BJ (cell line): ENCODE measurements at regions not wholly inside any gene's neighbourhood (a gene's known extent, or its start where the extent isn't known, plus 50 kb on each side); places are given as distances from the start of the nearest gene placed in this dataset.
A peak's percentile ranks its signal among the peaks of the same experiment; 100 is the strongest.

Source experiments
- CTCF ChIA-PET: fragments of 350-600 bp; formaldehyde crosslinking; extraction: SDS; loops from one replicate; lab custom pipeline; 2021; ENCODE audit warnings: antibody characterized with exemption, inconsistent platforms; lab: Yijun Ruan, JAX
- POLR2A ChIA-PET: fragments of 300-600 bp; sonication (Branson Sonifier 250); formaldehyde crosslinking; extraction: SDS; loops from one replicate; lab custom pipeline; 2021; ENCODE audit warnings: antibody characterized with exemption; lab: Charles Lee
- DNase-seq: peaks from one replicate; pipeline ENCODE4 v3.0.0-alpha.2; 2011; ENCODE audit warnings: low read depth
- H3K27me3 ChIP-seq: 2 replicates; pipeline ENCODE4 v1.6.0; 2011; ENCODE audit warnings: low read length; ENCODE audit not compliant: control insufficient read depth, insufficient read depth
- H3K36me3 ChIP-seq: 2 replicates; pipeline ENCODE4 v1.5.1; 2011; ENCODE audit warnings: low read length; ENCODE audit not compliant: control insufficient read depth, insufficient read depth
- H3K4me3 ChIP-seq: 2 replicates; pipeline ENCODE4 v1.5.1; 2011; ENCODE audit warnings: low read depth, mild to moderate bottlenecking, control low read depth, low read length
- CTCF ChIP-seq: IDR thresholded peaks from 2 replicates; pipeline ENCODE4 v1.5.1; 2011; ENCODE audit warnings: low read depth, mild to moderate bottlenecking, control low read depth, inconsistent platforms, low read length, moderate library complexity; ENCODE audit not compliant: insufficient read depth

GRCh38 chr4:188841523-188841922, 702.3 kb downstream of the TRIML1 start:
- POLR2A ChIA-PET: no interaction called here
- Histone ChIP-seq H3K36me3 (no peaks in the 10 kb centered on the region), H3K4me3 (no peak overlapping the region), H3K27me3 (no peaks in the 10 kb centered on the region; the same call in 1 of the 2 replicates)
- CTCF ChIA-PET: no interaction called here
- TF ChIP-seq CTCF: no peak
- peak; percentile 8 for DNase-seq

GRCh38 chr4:188854436-188854835, 715.2 kb downstream of the TRIML1 start:
- CTCF ChIA-PET: no interaction called here
- no peak for DNase-seq

GRCh38 chr4:188858696-188859095, 719.5 kb downstream of the TRIML1 start:
- POLR2A ChIA-PET: no interaction called here
- DNase-seq: no peak
- Histone ChIP-seq H3K27me3 (no peaks in the 10 kb centered on the region), H3K4me3 (no peak overlapping the region), H3K36me3 (no peaks in the 10 kb centered on the region)
- TF ChIP-seq CTCF: no peak
- CTCF ChIA-PET: no interaction called here

More at GRCh38 chr4:188854436-188854835, 715.2 kb downstream of the TRIML1 start:
- Histone ChIP-seq H3K4me3 (no peak overlapping the region), H3K36me3 (no peaks in the 10 kb centered on the region), H3K27me3 (no peaks in the 10 kb centered on the region)
- TF ChIP-seq CTCF: no peak
- POLR2A ChIA-PET: no interaction called here

- no peak for TF ChIP-seq CTCF
- no peak for DNase-seq
- ChIA-PET CTCF (no interaction called here), POLR2A (no interaction called here)
- no peaks in the 10 kb centered on the region for H3K27me3 ChIP-seq
- no peak overlapping the region for H3K4me3 ChIP-seq
- H3K36me3 ChIP-seq: no peaks in the 10 kb centered on the region
Observed at GRCh38 chr4:188864741-188865140, 725.5 kb downstream of the TRIML1 start.

GRCh38 chr4:188867796-188868195, 728.6 kb downstream of the TRIML1 start:
- no peak for TF ChIP-seq CTCF
- no peak for DNase-seq
- no peaks in the 10 kb centered on the region for H3K36me3 ChIP-seq
- no peaks in the 10 kb centered on the region for H3K27me3 ChIP-seq
- ChIA-PET POLR2A (no interaction called here), CTCF (no interaction called here)
- H3K4me3 ChIP-seq: no peak overlapping the region
